ENCODE measurements at regions not wholly inside any gene's neighbourhood (a gene's known extent, or its start where the extent isn't known, plus 50 kb on each side); places are given as distances from the start of the nearest gene placed in this dataset.

GRCh38 chr6:25070547-25071366, 135.0 kb upstream of the RIPOR2 start:
- peaks cover 2% of the 10 kb centered on the region for H3K27me3 Mint-ChIP-seq (ENCODE audit: low read depth)
- H3K4me3 Mint-ChIP-seq = no peak overlapping the region
- H3K4me1 Mint-ChIP-seq = no peaks in the 10 kb centered on the region
- H3K27ac Mint-ChIP-seq (ENCODE audit: unreplicated experiment) = no peak overlapping the region
- TF ChIP-seq CTCF (conservative IDR thresholded peaks at IDR 0.05) = peak; percentile 94
- DNase-seq (ENCODE audit: low read depth, low spot score) = peak; percentile 71
- H3K36me3 Mint-ChIP-seq (ENCODE audit: low read depth) = no peaks in the 10 kb centered on the region
- H3K9me3 Mint-ChIP-seq = peaks cover 3% of the 10 kb centered on the region

DNA sequence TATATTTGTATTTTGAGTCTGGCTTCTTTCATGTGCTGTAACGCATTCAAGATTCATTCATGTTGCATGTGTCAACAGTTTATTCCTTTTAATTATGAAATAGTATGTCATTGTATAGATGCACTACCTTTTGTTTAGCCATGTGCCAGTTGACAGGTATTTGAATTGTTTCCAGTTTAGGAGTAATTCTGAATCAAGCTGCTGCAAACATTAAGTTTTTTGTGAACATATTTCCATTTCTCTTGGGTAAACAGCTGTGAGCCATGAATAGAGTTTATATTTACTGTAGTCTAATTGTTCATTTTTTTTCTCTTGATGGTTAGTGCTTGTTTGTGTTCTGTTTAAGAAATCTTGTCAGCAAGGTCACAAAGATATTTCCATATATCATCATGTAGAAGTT, 142.4 kb upstream of the RIPOR2 start:
- no peak overlapping the region for H3K4me3 Mint-ChIP-seq
- H3K4me1 Mint-ChIP-seq = no peaks in the 10 kb centered on the region
- no peaks in the 10 kb centered on the region for H3K9me3 Mint-ChIP-seq
- H3K27ac Mint-ChIP-seq (ENCODE audit: unreplicated experiment) = no peak overlapping the region
- DNase-seq (ENCODE audit: low read depth, low spot score) = no peak
- H3K27me3 Mint-ChIP-seq (ENCODE audit: low read depth) = peaks cover 5% of the 10 kb centered on the region
- no peaks in the 10 kb centered on the region for H3K36me3 Mint-ChIP-seq (ENCODE audit: low read depth)
- no peak for TF ChIP-seq CTCF (conservative IDR thresholded peaks at IDR 0.05)

DNA sequence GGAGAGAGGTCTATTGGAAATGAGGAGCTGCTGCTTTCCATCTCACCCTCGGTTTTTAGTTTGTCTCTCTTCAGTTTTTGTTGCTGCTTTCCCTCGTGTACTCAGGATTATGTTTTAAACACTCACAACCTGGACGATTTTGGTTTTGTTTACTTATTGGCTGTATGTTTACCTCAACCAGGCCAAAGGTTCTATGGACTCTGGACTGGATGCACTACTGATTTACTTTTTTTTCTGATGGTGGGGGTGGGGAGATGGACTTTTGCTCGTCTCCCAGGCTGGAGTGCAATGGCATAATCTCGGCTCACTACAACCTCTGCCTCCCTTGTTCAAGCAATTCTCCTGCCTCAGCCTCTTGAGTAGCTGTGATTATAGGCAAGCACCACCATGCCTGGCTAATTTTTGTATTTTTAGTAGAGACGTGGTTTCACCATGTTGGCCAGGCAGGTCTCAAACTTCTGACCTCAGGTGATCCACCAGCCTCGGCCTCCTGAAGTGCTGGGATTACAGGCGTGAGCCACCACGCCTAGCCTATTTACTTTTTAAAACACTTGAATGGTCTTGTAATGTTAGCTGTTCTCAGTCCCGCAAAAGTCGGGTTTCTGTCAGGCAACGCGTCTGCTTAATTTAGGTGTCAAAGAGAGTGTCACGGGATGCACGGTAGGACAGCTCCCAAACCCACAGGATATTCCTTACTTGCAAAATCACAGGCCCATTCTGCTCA, 148.2 kb upstream of the RIPOR2 start:
- H3K9me3 Mint-ChIP-seq = no peaks in the 10 kb centered on the region
- H3K36me3 Mint-ChIP-seq (ENCODE audit: low read depth) = no peaks in the 10 kb centered on the region
- TF ChIP-seq CTCF (conservative IDR thresholded peaks at IDR 0.05) = no peak
- peaks cover 5% of the 10 kb centered on the region for H3K27me3 Mint-ChIP-seq (ENCODE audit: low read depth)
- H3K4me1 Mint-ChIP-seq = no peaks in the 10 kb centered on the region
- no peak overlapping the region for H3K27ac Mint-ChIP-seq (ENCODE audit: unreplicated experiment)
- DNase-seq (ENCODE audit: low read depth, low spot score) = no peak
- H3K4me3 Mint-ChIP-seq = no peak overlapping the region

- TF ChIP-seq CTCF (conservative IDR thresholded peaks at IDR 0.05) = no peak
- Mint-ChIP-seq H3K4me1 (no peaks in the 10 kb centered on the region), H3K27me3 (ENCODE audit: low read depth) (peaks cover 6% of the 10 kb centered on the region), H3K27ac (ENCODE audit: unreplicated experiment) (no peak overlapping the region), H3K4me3 (no peak overlapping the region), H3K9me3 (no peaks in the 10 kb centered on the region), H3K36me3 (ENCODE audit: low read depth) (no peaks in the 10 kb centered on the region)
- no peak for DNase-seq (ENCODE audit: low read depth, low spot score)
These were observed 148.7 kb upstream of the RIPOR2 start for GRCh38 chr6:25084508-25084833.

- Mint-ChIP-seq H3K9me3 (no peaks in the 10 kb centered on the region), H3K27me3 (ENCODE audit: low read depth) (peaks cover 7% of the 10 kb centered on the region), H3K4me1 (no peaks in the 10 kb centered on the region), H3K27ac (ENCODE audit: unreplicated experiment) (no peak overlapping the region), H3K36me3 (ENCODE audit: low read depth) (no peaks in the 10 kb centered on the region), H3K4me3 (no peak overlapping the region)
- TF ChIP-seq CTCF (conservative IDR thresholded peaks at IDR 0.05) = no peak
- no peak for DNase-seq (ENCODE audit: low read depth, low spot score)
These were observed 150.0 kb upstream of the RIPOR2 start for GRCh38 chr6:25085756-25086155.

Measured in neural crest cell (in vitro differentiated cells).